ENCODE measurements at regions not wholly inside any gene's neighbourhood (a gene's known extent, or its start where the extent isn't known, plus 50 kb on each side); places are given as distances from the start of the nearest gene placed in this dataset.

DNA sequence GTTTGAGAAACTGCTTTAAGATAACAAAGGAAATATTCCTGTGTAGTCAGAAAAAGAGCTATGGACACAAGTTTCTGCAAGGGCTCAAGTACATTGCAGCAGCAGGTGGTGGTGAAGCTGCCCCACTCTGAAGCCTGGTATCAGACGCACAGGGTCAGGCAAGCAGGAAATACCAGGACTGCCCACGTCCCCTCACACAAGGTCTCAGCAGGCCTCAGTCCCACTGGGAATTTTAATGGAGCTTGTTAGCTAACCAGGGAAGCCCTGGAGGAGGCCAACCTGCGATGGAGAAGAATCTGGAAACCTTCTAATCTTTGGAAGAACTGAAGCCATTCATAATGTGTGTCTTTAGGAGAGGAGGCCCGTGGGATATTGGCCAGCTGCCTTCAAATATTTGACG, 168.3 kb downstream of the UXS1 start:
- Histone ChIP-seq H3K27ac (no peak overlapping the region), H3K9me3 (no peaks in the 10 kb centered on the region), H3K4me1 (peaks cover 0 to 24% (median 2%) of the 10 kb centered on the region in 4 donors), H3K27me3 (no peaks in the 10 kb centered on the region), H3K36me3 (no peaks in the 10 kb centered on the region), H3K4me3 (no peak overlapping the region)
- TF ChIP-seq POLR2A (IDR thresholded peaks at IDR 0.05): no peak
- TF ChIP-seq, protein P1, sequence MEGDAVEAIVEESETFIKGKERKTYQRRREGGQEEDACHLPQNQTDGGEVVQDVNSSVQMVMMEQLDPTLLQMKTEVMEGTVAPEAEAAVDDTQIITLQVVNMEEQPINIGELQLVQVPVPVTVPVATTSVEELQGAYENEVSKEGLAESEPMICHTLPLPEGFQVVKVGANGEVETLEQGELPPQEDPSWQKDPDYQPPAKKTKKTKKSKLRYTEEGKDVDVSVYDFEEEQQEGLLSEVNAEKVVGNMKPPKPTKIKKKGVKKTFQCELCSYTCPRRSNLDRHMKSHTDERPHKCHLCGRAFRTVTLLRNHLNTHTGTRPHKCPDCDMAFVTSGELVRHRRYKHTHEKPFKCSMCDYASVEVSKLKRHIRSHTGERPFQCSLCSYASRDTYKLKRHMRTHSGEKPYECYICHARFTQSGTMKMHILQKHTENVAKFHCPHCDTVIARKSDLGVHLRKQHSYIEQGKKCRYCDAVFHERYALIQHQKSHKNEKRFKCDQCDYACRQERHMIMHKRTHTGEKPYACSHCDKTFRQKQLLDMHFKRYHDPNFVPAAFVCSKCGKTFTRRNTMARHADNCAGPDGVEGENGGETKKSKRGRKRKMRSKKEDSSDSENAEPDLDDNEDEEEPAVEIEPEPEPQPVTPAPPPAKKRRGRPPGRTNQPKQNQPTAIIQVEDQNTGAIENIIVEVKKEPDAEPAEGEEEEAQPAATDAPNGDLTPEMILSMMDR (IDR thresholded peaks at IDR 0.05): no peak
- no peak for DNase-seq

- TF ChIP-seq POLR2A (IDR thresholded peaks at IDR 0.05): no peak
- TF ChIP-seq, protein P1 (IDR thresholded peaks at IDR 0.05): no peak
- Histone ChIP-seq H3K27ac (no peak overlapping the region), H3K36me3 (no peaks in the 10 kb centered on the region), H3K9me3 (no peaks in the 10 kb centered on the region), H3K4me1 (no peaks in the 10 kb centered on the region), H3K27me3 (no peaks in the 10 kb centered on the region), H3K4me3 (no peak overlapping the region)
- DNase-seq: no peak
Observed at GRCh38 chr2:106021662-106022028, 172.5 kb downstream of the UXS1 start.

DNA sequence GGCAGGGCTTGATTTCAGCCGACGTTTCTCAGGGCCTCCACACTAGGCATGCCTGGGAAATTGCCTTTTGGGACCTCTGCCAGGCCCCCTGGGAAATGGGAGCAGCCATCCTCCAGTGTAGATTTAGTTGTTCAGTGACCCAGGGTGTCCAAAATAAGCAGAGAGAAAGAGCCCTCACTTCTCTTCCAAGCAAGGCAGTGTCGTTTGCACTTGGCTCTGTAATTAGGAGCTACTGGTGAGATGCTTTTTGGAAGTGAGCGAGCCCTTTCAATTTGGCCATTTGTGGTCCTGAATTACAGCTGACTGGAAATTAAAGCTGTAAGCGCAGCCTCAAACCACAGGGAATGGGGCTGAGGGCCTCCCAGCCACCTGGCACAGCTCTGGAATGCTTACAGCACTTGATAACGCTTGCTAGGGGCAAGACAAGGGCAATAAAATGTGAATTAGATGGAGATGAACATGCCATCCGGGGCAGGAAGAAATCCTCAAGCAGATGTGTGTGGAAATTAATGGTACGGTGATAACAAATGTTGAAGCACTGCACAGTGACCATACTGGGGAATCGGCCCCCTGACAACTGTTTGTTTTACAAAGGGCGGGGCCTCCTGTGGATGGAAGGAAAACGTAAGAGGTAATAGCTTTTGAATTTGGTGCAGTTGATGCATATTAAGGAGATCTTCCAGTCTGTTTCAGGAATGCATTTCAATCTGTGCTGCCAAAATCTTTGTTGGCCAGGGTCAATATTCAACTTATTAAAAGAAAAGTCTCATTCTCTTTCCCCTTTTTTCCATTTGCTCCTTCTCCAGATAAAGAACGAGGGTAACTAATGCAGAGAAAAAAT, 173.1 kb downstream of the UXS1 start:
- H3K9me3 ChIP-seq: no peaks in the 10 kb centered on the region
- H3K27ac ChIP-seq: peak overlapping the region in 1 of 4 donors; percentile 2
- H3K4me1 ChIP-seq: no peaks in the 10 kb centered on the region
- H3K4me3 ChIP-seq: no peak overlapping the region
- TF ChIP-seq, protein P1 (IDR thresholded peaks at IDR 0.05): no peak
- TF ChIP-seq POLR2A (IDR thresholded peaks at IDR 0.05): no peak
- no peak for DNase-seq
- H3K36me3 ChIP-seq: no peaks in the 10 kb centered on the region
- H3K27me3 ChIP-seq: no peaks in the 10 kb centered on the region

DNA sequence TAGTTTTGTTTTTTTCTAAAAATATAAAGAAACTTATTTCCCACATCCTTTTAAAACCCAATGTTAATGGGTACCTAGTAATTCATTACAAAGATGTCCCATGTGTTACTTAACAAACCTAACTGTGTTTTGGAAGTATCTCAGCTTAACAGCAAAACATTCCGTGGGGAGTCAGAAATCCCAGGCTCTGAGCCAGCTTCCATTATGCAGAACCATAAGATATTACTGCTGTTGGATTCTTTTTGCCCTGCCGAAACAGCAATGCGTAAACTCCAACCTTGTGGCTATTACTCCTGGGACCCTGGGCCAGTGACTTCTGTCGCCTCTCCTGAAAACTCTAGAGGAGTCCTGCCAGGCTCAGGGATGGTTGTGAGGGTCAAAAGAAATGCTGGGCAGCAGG, 174.1 kb downstream of the UXS1 start:
- H3K9me3 ChIP-seq: no peaks in the 10 kb centered on the region
- H3K27ac ChIP-seq: no peak overlapping the region

DNA sequence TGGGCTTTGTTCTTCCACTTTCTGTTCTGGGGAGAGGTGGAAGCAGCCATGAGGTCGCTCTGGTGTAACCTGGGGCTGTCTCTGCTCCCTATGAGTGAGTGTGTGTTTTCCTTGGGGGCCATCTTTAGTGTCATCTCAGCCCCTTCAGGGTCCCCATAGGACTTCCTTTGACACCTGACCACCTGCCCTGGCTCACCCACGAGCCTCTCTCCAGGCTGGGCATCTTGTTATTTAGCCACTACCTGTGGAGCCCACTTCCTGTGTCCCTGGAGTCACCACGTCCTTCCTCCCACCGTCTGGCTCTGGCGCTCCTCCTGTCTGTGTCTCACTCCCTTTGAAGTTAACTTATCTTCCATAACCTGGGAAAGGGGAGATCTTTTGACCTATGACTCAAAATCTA, 176.0 kb downstream of the UXS1 start:
- Histone ChIP-seq H3K4me3 (no peak overlapping the region), H3K27ac (no peak overlapping the region), H3K4me1 (no peaks in the 10 kb centered on the region), H3K9me3 (no peaks in the 10 kb centered on the region), H3K36me3 (no peaks in the 10 kb centered on the region), H3K27me3 (no peaks in the 10 kb centered on the region)
- TF ChIP-seq POLR2A (IDR thresholded peaks at IDR 0.05): no peak
- TF ChIP-seq, protein P1 (IDR thresholded peaks at IDR 0.05): no peak
- DNase-seq: no peak

More for the DNA sequence above, 174.1 kb downstream of the UXS1 start:
- TF ChIP-seq POLR2A (IDR thresholded peaks at IDR 0.05): no peak
- TF ChIP-seq, protein P1 (IDR thresholded peaks at IDR 0.05): no peak
- Histone ChIP-seq H3K4me1 (no peaks in the 10 kb centered on the region), H3K36me3 (no peaks in the 10 kb centered on the region), H3K4me3 (no peak overlapping the region), H3K27me3 (no peaks in the 10 kb centered on the region)
- no peak for DNase-seq
